B cell (primary cell): ENCODE measurements at regions not wholly inside any gene's neighbourhood (a gene's known extent, or its start where the extent isn't known, plus 50 kb on each side); places are given as distances from the start of the nearest gene placed in this dataset.

Experiments used
- ATAC-seq: fragments of 200-7000 bp; cut with Tn5 transposase; one replicate; pipeline ENCODE4 v1.10.0; 2021; ENCODE audit warnings: low read depth, mild to moderate bottlenecking, moderate number of reproducible peaks, moderate library complexity
- CTCF ChIA-PET: fragments of 350-600 bp; sonication (Branson Sonifier 250); formaldehyde crosslinking; loops from one replicate; lab custom pipeline; 2021; ENCODE audit warnings: antibody characterized with exemption, inconsistent platforms; lab: Charles Lee
- POLR2A ChIA-PET: fragments of 350-600 bp; sonication (Branson Sonifier 250); formaldehyde crosslinking; loops from one replicate; lab custom pipeline; 2021; ENCODE audit warnings: antibody characterized with exemption; lab: Charles Lee
- DNase-seq: peaks from one replicate; pipeline ENCODE4 v3.0.0; 2013
- H2AFZ ChIP-seq: 2 replicates; pipeline ENCODE4 v1.6.1; 2012; ENCODE audit warnings: mild to moderate bottlenecking, low read depth, low read length; ENCODE audit not compliant: insufficient read depth, poor library complexity, severe bottlenecking
- H3K27ac ChIP-seq, 2 donors: 1 replicate in 1 of 2; 2 replicates in 1 of 2; pipeline ENCODE4 v1.5.1; 2012 to 2013; ENCODE audit warnings: low read length in 2 of 2, mild to moderate bottlenecking in 2 of 2, moderate library complexity in 1 of 2
- H3K27me3 ChIP-seq, 4 experiments: fragments of 200-600 bp in 1 of 4; sonication (generic) in 1 of 4; replicated peaks in 1 of 4; 1 replicate in 2 of 4; 2 replicates in 2 of 4; pipeline versions ENCODE4 v1.6.1 to v1.7.0; 2013 to 2016; ENCODE audit warnings: low read length in 3 of 4, mild to moderate bottlenecking in 2 of 4, mixed read lengths in 1 of 4, moderate library complexity in 1 of 4; ENCODE audit not compliant: insufficient read depth in 4 of 4, control insufficient read depth in 3 of 4; ENCODE audit errors: control extremely low read depth in 1 of 4
- H3K36me3 ChIP-seq, 2 experiments: replicated peaks in 1 of 2; 1 replicate in 1 of 2; 2 replicates in 1 of 2; pipeline versions ENCODE4 v1.6.1 to v1.7.1; 2013; ENCODE audit warnings: low read length in 1 of 2; ENCODE audit not compliant: insufficient read depth in 2 of 2, control insufficient read depth in 1 of 2; ENCODE audit errors: control extremely low read depth in 1 of 2, extremely low read depth in 1 of 2
- H3K4me1 ChIP-seq, 2 donors: fragments of 200-600 bp in 1 of 2; sonication (generic) in 1 of 2; 1 replicate in 1 of 2; 2 replicates in 1 of 2; pipeline versions ENCODE4 v1.5.1 to v1.6.1; 2013 to 2017; ENCODE audit warnings: low read length in 2 of 2; ENCODE audit not compliant: control insufficient read depth in 2 of 2, insufficient read depth in 2 of 2
- H3K4me2 ChIP-seq: replicated peaks from 2 replicates; pipeline ENCODE3; 2012; ENCODE audit warnings: mild to moderate bottlenecking, low read depth, low read length; ENCODE audit not compliant: poor library complexity, severe bottlenecking
- H3K4me3 ChIP-seq, 5 experiments: fragments of 200-600 bp in 1 of 5; sonication (generic) in 1 of 5; 1 replicate in 3 of 5; 2 replicates in 2 of 5; pipeline versions ENCODE4 v1.5.1 to v1.7.0; 2011 to 2016; ENCODE audit warnings: low read length in 4 of 5, mild to moderate bottlenecking in 4 of 5, low read depth in 2 of 5, control low read depth in 1 of 5, moderate library complexity in 1 of 5; ENCODE audit not compliant: insufficient read depth in 1 of 5; ENCODE audit errors: control extremely low read depth in 1 of 5, extremely low read depth in 1 of 5
- H3K79me2 ChIP-seq: fragments of 200-600 bp; sonication (generic); one replicate; pipeline ENCODE4 v1.6.0; 2016; ENCODE audit warnings: low read length; ENCODE audit not compliant: control insufficient read depth, insufficient read depth
- H3K9ac ChIP-seq: fragments of 200-600 bp; sonication (generic); 2 replicates; pipeline ENCODE4 v1.6.1; 2017; ENCODE audit warnings: mild to moderate bottlenecking, low read length, moderate library complexity
- H3K9me3 ChIP-seq, 3 donors: one replicate each; pipeline versions ENCODE4 v1.6.1 to v1.7.1; 2013; ENCODE audit warnings: low read length in 2 of 3; ENCODE audit not compliant: control insufficient read depth in 2 of 3, insufficient read depth in 1 of 3; ENCODE audit errors: control extremely low read depth in 1 of 3
- H4K20me1 ChIP-seq: 2 replicates; pipeline ENCODE4 v1.6.0; 2012; ENCODE audit warnings: mild to moderate bottlenecking, low read length; ENCODE audit not compliant: insufficient read depth, control insufficient read depth, poor library complexity, severe bottlenecking
- H3K27ac Mint-ChIP-seq: one replicate; pipeline ENCODE4 v1.8.0; 2021; ENCODE audit warnings: mixed read lengths
- H3K27me3 Mint-ChIP-seq: one replicate; pipeline ENCODE4 v1.8.0; 2021; ENCODE audit warnings: mixed read lengths
- H3K4me1 Mint-ChIP-seq: one replicate; pipeline ENCODE4 v1.8.0; 2021; ENCODE audit warnings: mixed read lengths
- H3K4me3 Mint-ChIP-seq: one replicate; pipeline ENCODE4 v1.8.0; 2021; ENCODE audit warnings: mixed read lengths
- H3K9me3 Mint-ChIP-seq: one replicate; pipeline ENCODE4 v1.8.0; 2022; ENCODE audit warnings: mixed read lengths; ENCODE audit not compliant: insufficient read depth
- EZH2 ChIP-seq: IDR thresholded peaks from 2 replicates; pipeline ENCODE4 v1.6.1; 2012; ENCODE audit warnings: borderline replicate concordance, low read depth, mild to moderate bottlenecking, moderate library complexity, low read length; ENCODE audit not compliant: insufficient read depth, poor library complexity, severe bottlenecking
- WGBS: methylation state at CpG from one replicate; pipeline ENCODE4 v1.1.5; 2013; ENCODE audit warnings: missing lambda C conversion rate; ENCODE audit not compliant: insufficient coverage; 5-methylcytosine and 5-hydroxymethylcytosine counted together
- intact Hi-C: fragments of 100-400 bp; cut with micrococcal nuclease; formaldehyde crosslinking; loops from one replicate; pipeline ENCODE4 v1.10.0; 2022
- TF ChIP-seq, protein P1 (sequence below): fragments of 200-600 bp; IDR thresholded peaks from one replicate; pipeline ENCODE4 v1.8.0; 2022; ENCODE audit warnings: antibody characterized with exemption, mild to moderate bottlenecking

DNA sequence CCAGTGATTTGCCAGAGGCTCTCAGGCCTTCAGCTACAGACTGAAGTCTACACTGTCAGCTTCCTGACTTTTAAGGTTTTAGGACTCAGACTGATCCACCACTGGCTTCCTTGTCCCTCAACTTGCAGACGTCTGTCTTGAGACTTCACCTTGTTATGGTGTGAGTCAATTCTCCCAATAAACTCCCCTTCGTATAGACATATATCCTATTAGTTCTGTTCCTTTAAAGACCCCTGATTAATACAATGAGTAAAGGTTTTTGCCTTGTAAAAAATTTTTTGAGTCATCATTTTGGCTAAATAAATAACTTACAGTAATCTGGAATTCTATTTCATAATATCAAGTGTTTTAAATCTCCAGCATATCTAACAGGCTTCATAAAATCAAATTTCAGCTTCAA is 956.3 kb upstream of the CDH6 start:
- ChIA-PET POLR2A (no interaction called here), CTCF (no interaction called here)
- no peak for TF ChIP-seq EZH2
- TF ChIP-seq, protein P1, sequence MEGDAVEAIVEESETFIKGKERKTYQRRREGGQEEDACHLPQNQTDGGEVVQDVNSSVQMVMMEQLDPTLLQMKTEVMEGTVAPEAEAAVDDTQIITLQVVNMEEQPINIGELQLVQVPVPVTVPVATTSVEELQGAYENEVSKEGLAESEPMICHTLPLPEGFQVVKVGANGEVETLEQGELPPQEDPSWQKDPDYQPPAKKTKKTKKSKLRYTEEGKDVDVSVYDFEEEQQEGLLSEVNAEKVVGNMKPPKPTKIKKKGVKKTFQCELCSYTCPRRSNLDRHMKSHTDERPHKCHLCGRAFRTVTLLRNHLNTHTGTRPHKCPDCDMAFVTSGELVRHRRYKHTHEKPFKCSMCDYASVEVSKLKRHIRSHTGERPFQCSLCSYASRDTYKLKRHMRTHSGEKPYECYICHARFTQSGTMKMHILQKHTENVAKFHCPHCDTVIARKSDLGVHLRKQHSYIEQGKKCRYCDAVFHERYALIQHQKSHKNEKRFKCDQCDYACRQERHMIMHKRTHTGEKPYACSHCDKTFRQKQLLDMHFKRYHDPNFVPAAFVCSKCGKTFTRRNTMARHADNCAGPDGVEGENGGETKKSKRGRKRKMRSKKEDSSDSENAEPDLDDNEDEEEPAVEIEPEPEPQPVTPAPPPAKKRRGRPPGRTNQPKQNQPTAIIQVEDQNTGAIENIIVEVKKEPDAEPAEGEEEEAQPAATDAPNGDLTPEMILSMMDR = no peak
- Histone ChIP-seq H3K4me2 (no peak overlapping the region), H3K4me3 (no peak overlapping the region), H3K4me1 (no peaks in the 10 kb centered on the region), H2AFZ (no peak overlapping the region), H3K9me3 (peaks cover 0 to 8% (median 0%) of the 10 kb centered on the region in 3 donors), H3K27me3 (no peaks in the 10 kb centered on the region), H3K36me3 (no peaks in the 10 kb centered on the region), H3K9ac (no peak overlapping the region), H3K27ac (no peak overlapping the region), H3K79me2 (no peaks in the 10 kb centered on the region), H4K20me1 (no peaks in the 10 kb centered on the region)
- no peaks in the 10 kb centered on the region for H3K27me3 Mint-ChIP-seq
- H3K9me3 Mint-ChIP-seq = no peaks in the 10 kb centered on the region
- no peak overlapping the region for H3K4me3 Mint-ChIP-seq
- no peaks in the 10 kb centered on the region for H3K4me1 Mint-ChIP-seq
- H3K27ac Mint-ChIP-seq = no peak overlapping the region
- intact Hi-C loops = no loop called here
- ATAC-seq (no peak), DNase-seq (no peak)
- WGBS = no CpG with 5 or more reads among the region's 2 CpGs

DNA sequence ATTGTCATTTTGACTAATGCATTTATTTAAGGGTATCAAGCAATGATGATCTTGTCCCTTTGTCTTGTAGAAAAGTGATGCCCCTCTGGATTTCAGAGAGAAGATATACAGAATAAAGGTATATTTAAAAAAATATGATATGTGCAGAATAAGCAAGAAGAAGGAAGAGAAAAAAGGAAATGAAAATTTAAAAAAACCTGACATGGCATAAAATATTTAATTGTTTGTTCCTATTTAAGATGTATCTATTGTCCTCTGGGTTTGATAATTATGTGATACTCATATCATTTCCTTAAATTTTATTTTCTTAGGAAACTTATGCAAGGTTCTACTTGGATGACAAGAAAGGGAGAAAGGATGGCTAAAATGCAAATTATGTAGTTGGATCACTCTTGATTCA is 983.7 kb upstream of the CDH6 start:
- no peak for ATAC-seq
- no peaks in the 10 kb centered on the region for H4K20me1 ChIP-seq
- H3K4me2 ChIP-seq = no peak overlapping the region
- no peak overlapping the region for H3K4me3 ChIP-seq
- H3K36me3 ChIP-seq = no peaks in the 10 kb centered on the region
- H3K9me3 Mint-ChIP-seq = peaks cover 20% of the 10 kb centered on the region
- intact Hi-C loops = no loop called here
- no peak overlapping the region for H3K27ac ChIP-seq
- H3K79me2 ChIP-seq = no peaks in the 10 kb centered on the region
- CTCF ChIA-PET = no interaction called here
- no peaks in the 10 kb centered on the region for H3K4me1 Mint-ChIP-seq
- no peaks in the 10 kb centered on the region for H3K27me3 ChIP-seq
- H3K4me3 Mint-ChIP-seq = no peak overlapping the region
- no peak overlapping the region for H3K27ac Mint-ChIP-seq
- POLR2A ChIA-PET = no interaction called here
- H2AFZ ChIP-seq = no peak overlapping the region
- H3K9me3 ChIP-seq = peaks cover 0 to 10% (median 0%) of the 10 kb centered on the region in 3 donors
- H3K4me1 ChIP-seq = no peaks in the 10 kb centered on the region
- TF ChIP-seq, protein P1 = no peak
- no peak for TF ChIP-seq EZH2
- DNase-seq = no peak
- no peaks in the 10 kb centered on the region for H3K27me3 Mint-ChIP-seq
- H3K9ac ChIP-seq = no peak overlapping the region
